T-helper 1 cell (primary cell): ENCODE measurements at regions not wholly inside any gene's neighbourhood (a gene's known extent, or its start where the extent isn't known, plus 50 kb on each side); places are given as distances from the start of the nearest gene placed in this dataset.
"Not testable (repeated sequence)": the region's sequence is repeated elsewhere in the genome, so short reads cannot be mapped to it uniquely, and the experiment has no call there.

Source experiments
- DNase-seq, 5 donors: peaks; one replicate each; pipeline ENCODE4 v3.0.0-alpha.2; 2012 to 2020

DNA sequence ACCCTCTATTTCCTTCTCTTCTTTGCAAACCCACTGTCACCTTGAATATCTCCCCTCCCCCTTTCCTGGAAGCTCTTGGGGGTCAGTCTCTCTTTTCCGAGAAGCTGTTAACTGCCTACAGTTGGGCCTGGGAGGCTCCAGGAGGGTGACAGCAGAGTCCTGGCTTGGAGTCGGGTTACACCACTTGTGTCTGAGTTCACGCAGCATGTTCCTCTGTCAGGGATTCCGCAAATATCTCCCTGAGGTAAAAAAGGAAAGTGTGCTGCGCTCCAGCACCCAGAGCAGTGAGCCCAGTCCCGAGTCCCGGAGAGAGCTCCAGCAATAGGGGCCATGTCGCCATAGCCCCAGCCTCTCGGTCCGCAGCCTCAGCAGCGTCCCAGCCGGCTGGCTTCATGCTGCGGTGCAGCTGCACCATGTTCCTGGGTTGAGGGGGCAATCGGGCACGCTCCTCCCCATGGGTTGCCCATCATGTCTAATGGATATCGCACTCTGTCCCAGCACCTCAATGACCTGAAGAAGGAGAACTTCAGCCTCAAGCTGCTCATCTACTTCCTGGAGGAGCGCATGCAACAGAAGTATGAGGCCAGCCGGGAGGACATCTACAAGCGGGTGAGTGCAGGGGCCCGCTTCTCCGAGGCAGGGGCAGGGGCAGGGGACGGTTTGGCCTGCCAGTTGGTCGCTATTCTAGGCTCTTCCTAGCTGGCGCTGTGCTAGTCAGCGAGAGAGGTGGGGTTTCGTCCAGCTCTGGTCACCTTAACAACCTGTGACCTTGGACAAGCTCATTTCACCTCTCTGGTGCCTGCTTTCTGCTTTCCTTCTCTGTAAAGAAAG is 101.3 kb upstream of the SEC22B start:
- not testable (repeated sequence) for DNase-seq

GRCh38 chr1:120276710-120277109 is 100.4 kb upstream of the SEC22B start:
- not testable (repeated sequence) for DNase-seq

DNA sequence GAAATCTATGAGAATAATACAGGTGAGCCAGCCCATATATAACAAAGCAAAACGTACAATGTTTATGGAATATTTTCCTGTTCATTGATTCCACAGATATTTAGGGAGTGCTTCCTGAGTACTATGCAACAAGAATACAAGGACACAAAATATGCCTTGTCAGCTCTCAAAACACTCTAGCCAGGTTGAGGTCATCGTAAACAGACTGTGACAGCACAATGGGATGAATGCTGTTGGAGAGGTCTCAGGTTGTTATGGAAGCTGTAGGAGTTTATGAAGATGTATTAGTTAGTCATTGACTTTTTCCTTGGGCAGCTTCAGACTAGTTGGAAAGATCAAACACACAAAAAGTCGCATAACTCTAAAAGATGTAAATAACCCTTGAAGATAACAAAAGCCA is 98.1 kb upstream of the SEC22B start:
- not testable (repeated sequence) for DNase-seq

DNA sequence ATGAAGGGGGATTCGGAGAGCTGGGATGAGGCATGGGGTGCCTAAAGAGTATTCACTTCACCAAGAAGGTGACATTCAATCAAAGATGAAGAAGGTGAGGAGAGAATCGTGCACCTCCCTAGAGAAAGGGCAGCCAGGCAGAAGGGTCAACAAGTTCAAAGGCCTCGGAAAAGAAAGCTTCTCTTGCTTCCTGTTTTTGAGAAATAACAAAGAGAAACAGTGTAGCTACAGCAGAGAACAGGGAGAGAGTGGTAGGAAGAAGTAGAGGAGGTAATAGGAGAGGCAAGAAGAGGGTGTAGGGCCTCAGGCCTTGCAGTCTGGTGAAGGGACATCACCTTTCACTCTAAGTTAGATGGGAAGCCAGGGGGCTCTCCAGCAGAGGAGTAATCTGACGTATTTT is 97.0 kb upstream of the SEC22B start:
- not testable (repeated sequence) for DNase-seq

DNA sequence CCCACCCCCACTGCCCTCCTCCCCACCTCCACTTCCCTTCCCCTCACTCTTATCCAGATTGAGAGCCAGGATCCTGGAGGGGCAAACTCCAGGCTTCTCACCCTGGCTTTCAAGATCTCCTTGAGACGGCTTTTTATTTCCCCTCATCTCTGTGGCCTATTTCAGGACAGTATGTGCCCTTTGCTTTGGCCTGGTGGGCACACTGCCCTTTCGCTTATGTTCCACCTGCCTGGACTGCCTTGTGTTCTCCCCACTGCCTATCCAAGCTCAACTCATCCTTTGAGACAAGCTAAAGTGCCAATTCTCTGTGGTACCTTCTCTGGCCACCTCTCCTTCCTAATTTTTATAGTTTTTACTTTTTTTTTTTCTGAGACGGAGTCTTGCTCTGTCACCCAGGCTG is 95.9 kb upstream of the SEC22B start:
- DNase-seq = not testable (repeated sequence)

GRCh38 chr1:120271561-120272221 is 95.4 kb upstream of the SEC22B start:
- not testable (repeated sequence) for DNase-seq

GRCh38 chr1:120267894-120268551 is 91.7 kb upstream of the SEC22B start:
- DNase-seq = not testable (repeated sequence)

GRCh38 chr1:120264564-120264963 is 88.2 kb upstream of the SEC22B start:
- DNase-seq = not testable (repeated sequence)

GRCh38 chr1:120262791-120263751 is 86.8 kb upstream of the SEC22B start:
- DNase-seq = not testable (repeated sequence)

DNA sequence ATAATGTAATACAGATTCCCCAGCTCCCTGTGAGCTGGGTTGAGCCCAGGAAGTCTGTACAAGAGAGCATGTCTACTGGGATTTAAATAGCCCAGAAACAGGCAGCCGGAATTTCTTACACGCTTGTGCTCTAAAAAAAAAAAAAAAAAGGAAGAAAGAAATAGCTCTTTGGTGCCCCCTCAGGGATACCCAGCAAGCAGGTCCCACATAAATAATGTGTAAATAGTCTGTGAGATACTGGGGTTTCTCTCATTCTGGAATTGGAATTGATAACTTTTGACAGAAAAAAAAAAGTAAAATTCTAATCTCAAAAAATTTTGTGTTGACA is 81.4 kb upstream of the SEC22B start:
- not testable (repeated sequence) for DNase-seq

GRCh38 chr1:120257064-120257777 is 80.9 kb upstream of the SEC22B start:
- not testable (repeated sequence) for DNase-seq

DNA sequence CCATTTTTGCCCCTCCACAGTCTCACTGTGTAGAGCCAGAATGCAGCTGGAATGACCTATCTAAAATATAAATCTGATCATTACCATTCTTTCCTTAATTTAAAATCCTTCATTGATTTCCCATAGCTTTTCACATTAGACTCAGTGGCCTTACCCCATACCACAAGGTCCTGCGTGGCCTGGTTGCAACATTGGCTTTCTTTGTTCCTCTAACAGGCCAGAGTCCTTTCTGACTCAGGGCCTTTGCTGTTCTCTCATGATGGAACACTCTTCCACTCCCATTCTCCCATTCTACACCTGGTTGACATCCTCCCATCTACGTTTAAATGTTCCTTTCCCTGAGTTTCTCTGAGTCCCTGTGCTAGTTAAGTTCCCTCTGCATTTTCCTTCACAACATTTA is 74.4 kb upstream of the SEC22B start:
- not testable (repeated sequence) for DNase-seq

DNA sequence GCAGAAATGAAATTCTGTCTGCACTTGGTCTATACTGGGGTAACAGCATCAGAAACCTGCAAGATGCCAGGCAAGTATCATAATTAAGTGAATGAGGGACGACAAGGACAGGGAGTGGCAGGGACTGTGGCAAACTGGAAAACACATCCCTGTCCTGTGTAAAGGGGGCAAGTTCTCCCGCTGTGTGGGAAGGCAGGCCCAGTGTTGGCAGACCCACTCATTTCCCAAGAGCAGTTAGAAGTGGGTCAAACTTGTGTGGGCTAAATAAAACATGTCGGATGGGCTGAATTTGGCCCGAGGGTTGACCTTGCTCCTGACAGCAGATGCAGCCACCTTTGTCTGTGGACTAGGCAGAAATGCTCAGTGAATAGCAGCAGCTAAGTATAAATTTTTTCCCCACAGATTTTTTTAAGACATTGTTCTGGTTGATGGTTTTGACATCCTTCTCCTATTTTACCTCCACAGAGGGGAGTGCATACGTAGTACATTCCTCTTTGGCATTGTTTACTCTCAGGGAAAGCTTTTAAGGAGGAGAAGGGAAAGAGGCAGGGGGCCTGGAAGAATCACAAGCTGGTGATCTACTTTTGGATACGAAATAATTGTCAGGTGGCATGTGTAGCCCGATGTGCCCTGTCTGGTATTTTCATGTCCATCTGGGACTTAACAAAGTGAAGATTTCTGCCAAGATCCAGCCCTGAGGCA is 72.6 kb upstream of the SEC22B start:
- DNase-seq = not testable (repeated sequence)

DNA sequence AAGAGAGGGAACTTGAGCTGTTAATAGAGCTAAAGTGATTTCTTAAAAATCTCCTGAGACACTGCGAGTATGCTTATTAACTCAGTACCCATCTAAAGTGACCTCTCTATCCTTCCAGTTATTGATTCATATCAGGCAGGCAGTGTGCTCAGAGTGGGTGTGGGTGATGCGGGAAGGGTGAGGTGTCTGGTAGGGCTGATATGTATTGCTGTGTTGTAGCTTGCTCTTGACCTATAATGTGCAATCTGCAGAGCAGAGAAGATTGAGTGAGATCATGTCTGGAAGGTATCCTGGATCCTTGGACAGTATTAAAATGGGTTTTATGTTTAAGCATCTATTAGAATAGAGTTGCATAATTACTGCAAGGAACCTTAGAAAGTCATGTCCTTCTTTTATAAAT is 71.9 kb upstream of the SEC22B start:
- DNase-seq = not testable (repeated sequence)

DNA sequence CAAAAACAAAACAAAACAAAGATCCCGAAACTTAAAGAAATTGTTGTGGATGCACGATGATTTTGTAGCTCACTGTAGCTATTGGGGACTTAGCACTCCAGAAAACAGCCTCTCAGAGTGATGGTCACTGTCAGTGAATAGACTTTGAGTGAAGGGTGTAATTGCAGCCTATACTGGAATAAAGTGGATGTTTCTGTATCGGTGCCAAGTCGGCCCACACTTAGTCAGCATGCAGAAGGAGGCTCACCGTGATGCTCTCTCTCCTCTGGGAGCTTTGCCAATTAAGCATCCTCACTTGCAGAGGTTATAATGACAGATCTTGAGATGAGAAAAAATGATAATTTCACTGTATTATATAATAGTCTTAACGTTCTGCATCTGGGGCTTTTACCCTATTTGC is 67.5 kb upstream of the SEC22B start:
- not testable (repeated sequence) for DNase-seq

DNA sequence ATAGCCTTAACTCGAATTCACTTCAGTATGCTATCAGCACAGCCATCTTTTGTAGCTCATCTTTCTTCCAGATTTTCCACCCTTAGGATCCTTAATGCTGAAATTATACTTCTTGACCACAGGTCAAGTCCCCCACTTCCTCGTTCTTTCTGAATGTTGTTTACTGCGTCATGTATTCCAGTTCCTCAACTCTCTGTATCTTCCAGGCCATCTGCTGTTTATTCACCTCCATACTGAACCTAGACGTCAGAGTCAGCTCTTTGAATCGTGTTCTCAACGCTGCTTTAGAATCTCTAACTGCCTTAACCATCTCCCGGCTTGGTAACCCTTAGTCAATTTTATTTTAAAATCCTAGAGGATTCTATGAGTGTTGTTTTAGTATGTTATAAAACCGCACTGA is 66.3 kb upstream of the SEC22B start:
- not testable (repeated sequence) for DNase-seq

- not testable (repeated sequence) for DNase-seq
Observed at GRCh38 chr1:120241868-120242267, 65.5 kb upstream of the SEC22B start.

GRCh38 chr1:120240181-120240580 is 63.9 kb upstream of the SEC22B start:
- not testable (repeated sequence) for DNase-seq

- not testable (repeated sequence) for DNase-seq
Observed at GRCh38 chr1:120239351-120239750, 63.0 kb upstream of the SEC22B start.

GRCh38 chr1:120238867-120239266 is 62.5 kb upstream of the SEC22B start:
- not testable (repeated sequence) for DNase-seq

GRCh38 chr1:120233661-120234018 is 57.3 kb upstream of the SEC22B start:
- not testable (repeated sequence) for DNase-seq
